Testis (tissue), 2 donors: ENCODE measurements at regions not wholly inside any gene's neighbourhood (a gene's known extent, or its start where the extent isn't known, plus 50 kb on each side); places are given as distances from the start of the nearest gene placed in this dataset.

Experiments used
- CTCF ChIP-seq, 3 experiments: fragments of 450-650 bp in 2 of 3; fragments of 200-600 bp in 1 of 3; sonication (generic) in 1 of 3; IDR thresholded peaks; one replicate each; pipeline ENCODE4 v1.5.1; 2016 to 2019; ENCODE audit warnings: antibody characterized with exemption in 3 of 3, mild to moderate bottlenecking in 2 of 3, moderate library complexity in 1 of 3
- POLR2A ChIP-seq: fragments of 450-650 bp; IDR thresholded peaks from one replicate; pipeline ENCODE4 v1.6.1; 2017; ENCODE audit warnings: antibody characterized with exemption, mild to moderate bottlenecking, moderate library complexity

GRCh38 chr13:90103099-90103784, 1244.2 kb upstream of the MIR17HG start:
- TF ChIP-seq CTCF (IDR thresholded peaks at IDR 0.05) (no peak), POLR2A (no peak)
